Endothelial cell of umbilical vein (primary cell): ENCODE measurements at regions not wholly inside any gene's neighbourhood (a gene's known extent, or its start where the extent isn't known, plus 50 kb on each side); places are given as distances from the start of the nearest gene placed in this dataset.

Experiments used
- BruUV-seq: library from RNA; stranded (reverse); fragments of 400-500 nt; replicated peaks from 2 replicates; lab custom pipeline; 2021; lab: Mats Ljungman, UMichigan
- CTCF ChIA-PET: fragments of 300-600, 350-600 bp; sonication (Branson Sonifier 250); formaldehyde crosslinking; loops from one replicate; lab custom pipeline; 2021; ENCODE audit warnings: antibody characterized with exemption, inconsistent platforms; lab: Charles Lee
- POLR2A ChIA-PET: fragments of 300-600, 350-600 bp; sonication (Branson Sonifier 250); formaldehyde crosslinking; loops from one replicate; lab custom pipeline; 2021; ENCODE audit warnings: antibody characterized with exemption, inconsistent platforms; lab: Charles Lee
- DNase-seq: peaks from one replicate; pipeline ENCODE4 v3.0.0-alpha.2; 2011; ENCODE audit warnings: low read depth, low spot score
- FAIRE-seq: peaks from 2 replicates; lab custom pipeline; 2011; peaks lifted over from hg19 to GRCh38; lab: Jason Lieb, UNC
- H2AFZ ChIP-seq: 2 replicates; pipeline ENCODE4 v1.6.0; 2012; ENCODE audit warnings: low read depth, low read length, control low read depth, inconsistent platforms
- H3K27ac ChIP-seq: 2 replicates; pipeline ENCODE4 v1.5.1; 2011; ENCODE audit warnings: low read depth, mild to moderate bottlenecking, control low read depth, low read length, moderate library complexity; ENCODE audit not compliant: insufficient read depth
- H3K27me3 ChIP-seq, 2 experiments: 2 replicates each; pipeline versions ENCODE4 v1.6.0 to v1.6.1; 2011; ENCODE audit warnings: low read length in 2 of 2, mixed read lengths in 1 of 2; ENCODE audit not compliant: control insufficient read depth in 2 of 2, insufficient read depth in 2 of 2
- H3K36me3 ChIP-seq, 2 experiments: 2 replicates in 1 of 2; 3 replicates in 1 of 2; pipeline ENCODE4 v1.5.1; 2011; ENCODE audit warnings: low read length in 2 of 2, mild to moderate bottlenecking in 1 of 2, moderate library complexity in 1 of 2; ENCODE audit not compliant: control insufficient read depth in 2 of 2, insufficient read depth in 2 of 2; ENCODE audit errors: extremely low read depth in 1 of 2
- H3K4me1 ChIP-seq: 3 replicates; pipeline ENCODE4 v1.5.1; 2011; ENCODE audit warnings: mild to moderate bottlenecking, low read length; ENCODE audit not compliant: control insufficient read depth, insufficient read depth; ENCODE audit errors: extremely low read depth
- H3K4me2 ChIP-seq: 2 replicates; pipeline ENCODE4 v1.6.1; 2011; ENCODE audit warnings: low read length, control low read depth, mixed read lengths; ENCODE audit not compliant: insufficient read depth
- H3K4me3 ChIP-seq, 3 experiments: fragments of 200-600 bp in 1 of 3; sonication (generic), shearing (Covaris generic) in 1 of 3; replicated peaks in 1 of 3; 2 replicates each; pipeline ENCODE4 v1.5.1; 2011 to 2016; ENCODE audit warnings: control low read depth in 3 of 3, low read length in 3 of 3, mild to moderate bottlenecking in 2 of 3, inconsistent platforms in 1 of 3, low read depth in 1 of 3, moderate library complexity in 1 of 3; ENCODE audit not compliant: insufficient read depth in 1 of 3
- H3K79me2 ChIP-seq: 2 replicates; pipeline ENCODE4 v1.6.0; 2012; ENCODE audit warnings: low read length, inconsistent platforms; ENCODE audit not compliant: control insufficient read depth, insufficient read depth
- H3K9ac ChIP-seq: replicated peaks from 2 replicates; pipeline ENCODE3; 2011; ENCODE audit warnings: low read length, control low read depth; ENCODE audit not compliant: insufficient read depth; ENCODE audit errors: extremely low read depth
- H3K9me1 ChIP-seq: replicated peaks from 3 replicates; pipeline ENCODE4 v1.6.0; 2011; ENCODE audit warnings: mild to moderate bottlenecking, low read length; ENCODE audit not compliant: control insufficient read depth, insufficient read depth; ENCODE audit errors: extremely low read depth
- H3K9me3 ChIP-seq: replicated peaks from 2 replicates; pipeline ENCODE4 v1.5.1; 2012; ENCODE audit warnings: low read length, inconsistent platforms; ENCODE audit not compliant: control insufficient read depth, insufficient read depth
- H4K20me1 ChIP-seq: replicated peaks from 2 replicates; pipeline ENCODE3; 2011; ENCODE audit warnings: mild to moderate bottlenecking, low read length; ENCODE audit not compliant: control insufficient read depth, insufficient read depth; ENCODE audit errors: extremely low read depth
- EZH2 ChIP-seq: IDR thresholded peaks from 2 replicates; pipeline ENCODE4 v1.6.1; 2012; ENCODE audit warnings: borderline replicate concordance, low read depth, mild to moderate bottlenecking, moderate library complexity, low read length, inconsistent platforms; ENCODE audit not compliant: severe bottlenecking
- FOS ChIP-seq: IDR thresholded peaks from 2 replicates; pipeline ENCODE4 v1.6.1; 2011; ENCODE audit warnings: mild to moderate bottlenecking, low read length, moderate library complexity, borderline replicate concordance; ENCODE audit not compliant: insufficient read depth
- JUN ChIP-seq: IDR thresholded peaks from 2 replicates; pipeline ENCODE4 v1.6.1; 2011; ENCODE audit warnings: borderline replicate concordance, low read depth; ENCODE audit not compliant: insufficient read length, insufficient read depth
- MYC ChIP-seq: IDR thresholded peaks from one replicate; pipeline ENCODE4 v1.6.1; 2011; ENCODE audit warnings: mild to moderate bottlenecking, low read depth, low read length
- POLR2AphosphoS5 ChIP-seq: IDR thresholded peaks from 2 replicates; pipeline ENCODE4 v1.6.1; 2012; ENCODE audit warnings: low read depth, mild to moderate bottlenecking, control low read depth, low read length, moderate library complexity; ENCODE audit not compliant: insufficient read depth
- dilution Hi-C: fragments of 300-500 bp; cut with MboI; formaldehyde crosslinking; loops from one replicate; pipeline ENCODE4 v1.15.0; 2019; ENCODE audit warnings: low sequenced_read_pairs; ENCODE audit not compliant: extremely low pct_ligation_motif_present
- intact Hi-C: fragments of 100-400 bp; cut with micrococcal nuclease; formaldehyde crosslinking; loops from one replicate; pipeline ENCODE4 v1.10.0; 2022
- TF ChIP-seq, protein P1 (sequence below): IDR thresholded peaks from 2 replicates; pipeline ENCODE4 v1.6.1; 2011; ENCODE audit not compliant: insufficient read depth, insufficient read length

GRCh38 chr2:16736633-16737032 lies 71.0 kb upstream of the CYRIA start:
- Histone ChIP-seq H3K27me3 (peaks cover 2 to 10% of the 10 kb centered on the region in 2 experiments), H3K27ac (no peak overlapping the region), H3K4me1 (no peaks in the 10 kb centered on the region), H3K36me3 (no peaks in the 10 kb centered on the region), H3K9me1 (no peaks in the 10 kb centered on the region), H3K4me3 (no peak overlapping the region), H3K79me2 (no peaks in the 10 kb centered on the region), H3K9me3 (no peaks in the 10 kb centered on the region), H2AFZ (no peak overlapping the region), H4K20me1 (no peaks in the 10 kb centered on the region), H3K4me2 (no peak overlapping the region), H3K9ac (no peak overlapping the region)
- dilution Hi-C loops = no loop called here
- no TSS peak for BruUV-seq
- ChIA-PET POLR2A (no interaction called here), CTCF (interaction anchor here (1.5 kb wide), 1 partner anchor 9 kb away, joined by 4 read pairs; no protein-coding TSS in a partner anchor)
- FAIRE-seq (no peak), DNase-seq (no peak)
- TF ChIP-seq POLR2AphosphoS5 (no peak), FOS (no peak), EZH2 (no peak), MYC (no peak)
- intact Hi-C loops = no loop called here

- Histone ChIP-seq H3K9me3 (no peaks in the 10 kb centered on the region), H2AFZ (no peak overlapping the region), H3K9ac (no peak overlapping the region), H3K79me2 (no peaks in the 10 kb centered on the region), H4K20me1 (no peaks in the 10 kb centered on the region), H3K27me3 (peaks cover 2 to 24% of the 10 kb centered on the region in 2 experiments), H3K36me3 (no peaks in the 10 kb centered on the region), H3K4me3 (no peak overlapping the region), H3K4me2 (no peak overlapping the region), H3K4me1 (no peaks in the 10 kb centered on the region), H3K27ac (no peak overlapping the region), H3K9me1 (no peaks in the 10 kb centered on the region)
- DNase-seq (no peak), FAIRE-seq (no peak)
- POLR2A ChIA-PET = no interaction called here
- intact Hi-C loops (no loop called here), dilution Hi-C loops (no loop called here)
- TF ChIP-seq JUN (no peak), FOS (no peak), MYC (no peak)
- TF ChIP-seq, protein P1, sequence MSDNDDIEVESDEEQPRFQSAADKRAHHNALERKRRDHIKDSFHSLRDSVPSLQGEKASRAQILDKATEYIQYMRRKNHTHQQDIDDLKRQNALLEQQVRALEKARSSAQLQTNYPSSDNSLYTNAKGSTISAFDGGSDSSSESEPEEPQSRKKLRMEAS = no peak
- CTCF ChIA-PET = interaction anchor here (1.2 kb wide), 1 partner anchor 116 kb away, joined by 3 read pairs; no protein-coding TSS in a partner anchor
- no TSS peak for BruUV-seq
Measured at GRCh38 chr2:16729335-16729734, 63.7 kb upstream of the CYRIA start.
